Smooth muscle cell (in vitro differentiated cells): ENCODE measurements at regions not wholly inside any gene's neighbourhood (a gene's known extent, or its start where the extent isn't known, plus 50 kb on each side); places are given as distances from the start of the nearest gene placed in this dataset.

Source experiments
- DNase-seq: peaks from one replicate; lab custom pipeline; 2025; ENCODE audit not compliant: unreplicated experiment; lab: John Stamatoyannopoulos, UW
- H2AFZ ChIP-seq: fragments of 200-600 bp; sonication (generic); 2 replicates; pipeline ENCODE4 v1.6.0; 2016; ENCODE audit warnings: antibody characterized with exemption, low read depth, mild to moderate bottlenecking
- H3F3A ChIP-seq: fragments of 200-600 bp; sonication (generic); 2 replicates; pipeline ENCODE4 v1.6.0; 2017; ENCODE audit warnings: antibody characterized with exemption, low read depth
- H3K27ac ChIP-seq: fragments of 200-600 bp; sonication (generic); 2 replicates; pipeline ENCODE4 v1.5.1; 2016; ENCODE audit warnings: low read depth, mild to moderate bottlenecking
- H3K27me3 ChIP-seq: fragments of 200-600 bp; sonication (generic); 2 replicates; pipeline ENCODE4 v1.6.1; 2016; ENCODE audit warnings: low read depth, mild to moderate bottlenecking
- H3K36me3 ChIP-seq: fragments of 200-600 bp; sonication (generic); 2 replicates; pipeline ENCODE4 v1.5.1; 2016; ENCODE audit warnings: low read depth
- H3K4me1 ChIP-seq: fragments of 200-600 bp; sonication (generic); 2 replicates; pipeline ENCODE4 v1.5.1; 2016; ENCODE audit warnings: low read depth
- H3K4me2 ChIP-seq: fragments of 200-600 bp; sonication (generic); 2 replicates; pipeline ENCODE4 v1.6.0; 2016; ENCODE audit warnings: mild to moderate bottlenecking
- H3K4me3 ChIP-seq: fragments of 200-600 bp; sonication (generic); 2 replicates; pipeline ENCODE4 v1.5.1; 2016; ENCODE audit warnings: mild to moderate bottlenecking
- H3K79me2 ChIP-seq: fragments of 200-600 bp; sonication (generic); 2 replicates; pipeline ENCODE4 v1.6.0; 2016; ENCODE audit warnings: low read depth, mild to moderate bottlenecking
- H3K9ac ChIP-seq: fragments of 200-600 bp; sonication (generic); 2 replicates; pipeline ENCODE4 v1.6.0; 2016; ENCODE audit warnings: low read depth
- H3K9me3 ChIP-seq: fragments of 200-600 bp; sonication (generic); replicated peaks from 2 replicates; pipeline ENCODE4 v1.5.1; 2016; ENCODE audit warnings: low read depth
- H4K20me1 ChIP-seq: fragments of 200-600 bp; sonication (generic); 2 replicates; pipeline ENCODE4 v1.6.0; 2016; ENCODE audit warnings: low read depth
- WGBS: methylation state at CpG from one replicate; pipeline ENCODE4 v1.1.7; 2016; ENCODE audit warnings: low lambda C conversion rate; 5-methylcytosine and 5-hydroxymethylcytosine counted together
- TF ChIP-seq, protein P1 (sequence below): fragments of 200-600 bp; sonication (generic); IDR thresholded peaks from 2 replicates; pipeline ENCODE4 v1.5.1; 2017; ENCODE audit warnings: borderline replicate concordance, mild to moderate bottlenecking, antibody characterized with exemption; ENCODE audit not compliant: insufficient read depth, poor library complexity, severe bottlenecking

DNA sequence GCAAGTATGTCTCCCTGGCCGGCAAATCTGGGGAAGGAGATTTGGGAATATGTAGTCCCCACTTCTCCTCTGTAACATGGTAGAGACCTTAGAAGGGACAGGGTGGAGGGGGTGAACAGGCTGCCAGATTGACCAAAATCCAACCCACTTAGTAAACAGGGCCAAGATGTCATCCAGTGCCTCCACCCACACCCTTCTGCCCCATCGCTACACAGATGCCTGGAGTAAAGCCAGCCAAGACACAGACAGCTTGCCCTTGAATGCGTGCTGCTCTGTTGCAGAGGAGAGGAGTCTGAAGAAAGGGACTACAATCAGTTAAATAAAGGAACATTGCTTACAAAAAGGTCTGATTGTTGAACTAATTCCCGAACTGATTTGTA, 160.1 kb upstream of the LDB2 start:
- Histone ChIP-seq H3K9ac (no peak overlapping the region), H3K4me1 (no peaks in the 10 kb centered on the region), H2AFZ (no peak overlapping the region), H3K27me3 (no peaks in the 10 kb centered on the region), H4K20me1 (no peaks in the 10 kb centered on the region), H3K4me2 (peak overlapping the region; percentile 58), H3K4me3 (no peak overlapping the region), H3K36me3 (no peaks in the 10 kb centered on the region), H3K27ac (peak overlapping the region; percentile 29), H3K79me2 (no peaks in the 10 kb centered on the region), H3F3A (no peaks in the 10 kb centered on the region), H3K9me3 (no peaks in the 10 kb centered on the region)
- 64% methylated on average over 4 of the region's 4 CpGs for WGBS
- no peak for DNase-seq
- TF ChIP-seq, protein P1, sequence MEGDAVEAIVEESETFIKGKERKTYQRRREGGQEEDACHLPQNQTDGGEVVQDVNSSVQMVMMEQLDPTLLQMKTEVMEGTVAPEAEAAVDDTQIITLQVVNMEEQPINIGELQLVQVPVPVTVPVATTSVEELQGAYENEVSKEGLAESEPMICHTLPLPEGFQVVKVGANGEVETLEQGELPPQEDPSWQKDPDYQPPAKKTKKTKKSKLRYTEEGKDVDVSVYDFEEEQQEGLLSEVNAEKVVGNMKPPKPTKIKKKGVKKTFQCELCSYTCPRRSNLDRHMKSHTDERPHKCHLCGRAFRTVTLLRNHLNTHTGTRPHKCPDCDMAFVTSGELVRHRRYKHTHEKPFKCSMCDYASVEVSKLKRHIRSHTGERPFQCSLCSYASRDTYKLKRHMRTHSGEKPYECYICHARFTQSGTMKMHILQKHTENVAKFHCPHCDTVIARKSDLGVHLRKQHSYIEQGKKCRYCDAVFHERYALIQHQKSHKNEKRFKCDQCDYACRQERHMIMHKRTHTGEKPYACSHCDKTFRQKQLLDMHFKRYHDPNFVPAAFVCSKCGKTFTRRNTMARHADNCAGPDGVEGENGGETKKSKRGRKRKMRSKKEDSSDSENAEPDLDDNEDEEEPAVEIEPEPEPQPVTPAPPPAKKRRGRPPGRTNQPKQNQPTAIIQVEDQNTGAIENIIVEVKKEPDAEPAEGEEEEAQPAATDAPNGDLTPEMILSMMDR, result no peak

GRCh38 chr4:17057035-17057434, 158.6 kb upstream of the LDB2 start:
- WGBS, result 94% methylated on average over 6 of the region's 6 CpGs
- no peak for DNase-seq
- Histone ChIP-seq H3K4me1 (no peaks in the 10 kb centered on the region), H3K27me3 (no peaks in the 10 kb centered on the region), H3K4me3 (no peak overlapping the region), H3K79me2 (no peaks in the 10 kb centered on the region), H3K36me3 (no peaks in the 10 kb centered on the region), H2AFZ (no peak overlapping the region), H3K9me3 (no peaks in the 10 kb centered on the region), H4K20me1 (no peaks in the 10 kb centered on the region), H3F3A (no peaks in the 10 kb centered on the region), H3K4me2 (no peak overlapping the region), H3K9ac (no peak overlapping the region), H3K27ac (no peak overlapping the region)
- TF ChIP-seq, protein P1, result no peak

DNA sequence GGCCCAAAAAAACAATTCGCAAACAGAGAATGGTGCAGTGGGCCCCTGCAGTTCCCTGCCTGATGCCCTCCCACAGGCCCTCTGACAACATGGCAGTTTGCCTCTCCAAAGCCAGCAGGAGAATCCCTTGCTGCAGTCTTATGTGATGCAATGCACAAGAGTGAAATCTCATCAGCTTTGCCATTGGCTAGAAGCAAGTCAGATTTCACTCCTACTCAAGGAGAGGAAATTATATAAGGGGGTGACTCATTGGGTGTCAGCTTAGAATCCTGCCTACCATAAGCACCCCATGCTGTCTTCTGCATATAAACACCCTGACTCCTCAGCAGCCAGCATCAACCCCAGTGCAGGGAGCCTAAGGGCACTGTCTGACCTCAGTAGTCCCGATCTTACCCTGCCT, 157.3 kb upstream of the LDB2 start:
- Histone ChIP-seq H2AFZ (no peak overlapping the region), H3F3A (no peaks in the 10 kb centered on the region), H3K9ac (no peak overlapping the region), H3K4me3 (no peak overlapping the region), H3K79me2 (no peaks in the 10 kb centered on the region), H3K9me3 (no peaks in the 10 kb centered on the region), H3K36me3 (no peaks in the 10 kb centered on the region), H3K4me1 (no peaks in the 10 kb centered on the region), H4K20me1 (no peaks in the 10 kb centered on the region), H3K4me2 (no peak overlapping the region), H3K27ac (no peak overlapping the region), H3K27me3 (no peaks in the 10 kb centered on the region)
- DNase-seq, result no peak
- 92% methylated on average over 2 of the region's 2 CpGs for WGBS
- TF ChIP-seq, protein P1, result no peak

DNA sequence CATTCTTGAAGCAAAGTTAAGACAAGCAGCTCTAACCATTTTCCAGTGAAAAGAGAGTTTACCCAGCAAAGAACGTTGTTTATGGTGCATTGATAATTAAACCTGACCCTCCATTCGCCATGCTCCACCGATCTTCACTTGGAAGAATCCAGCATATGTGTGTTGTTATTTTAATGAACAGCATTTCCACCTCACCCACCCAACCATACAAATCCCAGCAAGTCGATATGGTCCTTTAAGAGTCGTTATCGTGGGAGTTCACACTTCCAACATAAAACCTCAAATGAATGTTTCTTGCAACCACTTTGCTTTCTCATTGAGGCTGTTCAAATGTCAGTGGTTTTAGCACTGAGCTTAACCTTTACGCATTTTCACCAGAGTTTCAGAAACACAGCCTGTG, 147.4 kb upstream of the LDB2 start:
- no peak for DNase-seq
- no peak overlapping the region for H3K27ac ChIP-seq
- no peaks in the 10 kb centered on the region for H3F3A ChIP-seq
- H3K4me1 ChIP-seq, result no peaks in the 10 kb centered on the region
- no peaks in the 10 kb centered on the region for H3K27me3 ChIP-seq
- H3K9me3 ChIP-seq, result no peaks in the 10 kb centered on the region
- TF ChIP-seq, protein P1, result no peak
- H4K20me1 ChIP-seq, result no peaks in the 10 kb centered on the region
- no peaks in the 10 kb centered on the region for H3K36me3 ChIP-seq
- 86% methylated on average over 7 of the region's 7 CpGs for WGBS
- no peak overlapping the region for H3K4me3 ChIP-seq
- H3K79me2 ChIP-seq, result no peaks in the 10 kb centered on the region
- H2AFZ ChIP-seq, result no peak overlapping the region
- H3K9ac ChIP-seq, result no peak overlapping the region
- H3K4me2 ChIP-seq, result no peak overlapping the region
